ENCODE measurements at regions not wholly inside any gene's neighbourhood (a gene's known extent, or its start where the extent isn't known, plus 50 kb on each side); places are given as distances from the start of the nearest gene placed in this dataset.

- H3K4me3 ChIP-seq (ENCODE audit: control insufficient read depth, low read depth, low read length): no peak overlapping the region
- no peak for TF ChIP-seq CTCF (conservative IDR thresholded peaks at IDR 0.05; ENCODE audit: control insufficient read depth, insufficient read depth, low read depth, low read length)
- no peak for DNase-seq (ENCODE audit: low read depth)
These were observed 890.5 kb downstream of the JRKL start for GRCh38 chr11:97280347-97280746.

- DNase-seq (ENCODE audit: low read depth): no peak
- H3K4me3 ChIP-seq (ENCODE audit: control insufficient read depth, low read depth, low read length): no peak overlapping the region
- no peak for TF ChIP-seq CTCF (conservative IDR thresholded peaks at IDR 0.05; ENCODE audit: control insufficient read depth, insufficient read depth, low read depth, low read length)
These were observed 900.0 kb downstream of the JRKL start for GRCh38 chr11:97289823-97290222.

- no peak overlapping the region for H3K4me3 ChIP-seq (ENCODE audit: control insufficient read depth, low read depth, low read length)
- DNase-seq (ENCODE audit: low read depth): no peak
- no peak for TF ChIP-seq CTCF (conservative IDR thresholded peaks at IDR 0.05; ENCODE audit: control insufficient read depth, insufficient read depth, low read depth, low read length)
These were observed 900.7 kb downstream of the JRKL start for GRCh38 chr11:97290464-97291041.

- no peak overlapping the region for H3K4me3 ChIP-seq (ENCODE audit: control insufficient read depth, low read depth, low read length)
- no peak for DNase-seq (ENCODE audit: low read depth)
These were observed 906.5 kb downstream of the JRKL start for GRCh38 chr11:97296301-97296700.

GRCh38 chr11:97309291-97309690 lies 919.5 kb downstream of the JRKL start:
- no peak for TF ChIP-seq CTCF (conservative IDR thresholded peaks at IDR 0.05; ENCODE audit: control insufficient read depth, insufficient read depth, low read depth, low read length)
- DNase-seq (ENCODE audit: low read depth): no peak
- no peak overlapping the region for H3K4me3 ChIP-seq (ENCODE audit: control insufficient read depth, low read depth, low read length)

More at GRCh38 chr11:97296301-97296700, 906.5 kb downstream of the JRKL start:
- TF ChIP-seq CTCF (conservative IDR thresholded peaks at IDR 0.05; ENCODE audit: control insufficient read depth, insufficient read depth, low read depth, low read length): no peak

GRCh38 chr11:97325693-97326092 lies 935.9 kb downstream of the JRKL start:
- DNase-seq (ENCODE audit: low read depth): no peak
- TF ChIP-seq CTCF (conservative IDR thresholded peaks at IDR 0.05; ENCODE audit: control insufficient read depth, insufficient read depth, low read depth, low read length): no peak
- H3K4me3 ChIP-seq (ENCODE audit: control insufficient read depth, low read depth, low read length): no peak overlapping the region

GRCh38 chr11:97332271-97332670 lies 942.5 kb downstream of the JRKL start:
- no peak for TF ChIP-seq CTCF (conservative IDR thresholded peaks at IDR 0.05; ENCODE audit: control insufficient read depth, insufficient read depth, low read depth, low read length)
- DNase-seq (ENCODE audit: low read depth): no peak
- no peak overlapping the region for H3K4me3 ChIP-seq (ENCODE audit: control insufficient read depth, low read depth, low read length)

Measured in fibroblast of mammary gland (primary cell).